Omental fat pad (tissue), 3 donors: ENCODE measurements at regions not wholly inside any gene's neighbourhood (a gene's known extent, or its start where the extent isn't known, plus 50 kb on each side); places are given as distances from the start of the nearest gene placed in this dataset.

Experiments used
- ATAC-seq: fragments of 150-250 bp; one replicate; pipeline ENCODE4 v1.9.1; 2016; ENCODE audit warnings: mild to moderate bottlenecking, moderate library complexity; ENCODE audit not compliant: low FRiP score
- DNase-seq: peaks from one replicate; pipeline ENCODE4 v3.0.0-alpha.2; 2019; ENCODE audit warnings: low spot score
- CTCF ChIP-seq, 3 donors: fragments of 450-650 bp; IDR thresholded peaks; one replicate each; pipeline ENCODE4 v1.5.1; 2016 to 2017; ENCODE audit warnings: antibody characterized with exemption in 3 of 3, mild to moderate bottlenecking in 3 of 3, moderate library complexity in 2 of 3

- no peak for TF ChIP-seq CTCF (IDR thresholded peaks at IDR 0.05)
- no peak for ATAC-seq
- DNase-seq: no peak
These were observed 123.5 kb downstream of the IRF8 start for GRCh38 chr16:86022381-86022960.

- DNase-seq (no peak), ATAC-seq (no peak)
- TF ChIP-seq CTCF (IDR thresholded peaks at IDR 0.05): no peak
These were observed 125.2 kb downstream of the IRF8 start for GRCh38 chr16:86024210-86024609.

GRCh38 chr16:86025706-86026105, 126.7 kb downstream of the IRF8 start:
- ATAC-seq: no peak
- DNase-seq: no peak
- TF ChIP-seq CTCF (IDR thresholded peaks at IDR 0.05): no peak

GRCh38 chr16:86026171-86026910, 127.4 kb downstream of the IRF8 start:
- ATAC-seq (no peak), DNase-seq (peak; percentile 14)
- no peak for TF ChIP-seq CTCF (IDR thresholded peaks at IDR 0.05)

GRCh38 chr16:86026916-86027315, 128.0 kb downstream of the IRF8 start:
- TF ChIP-seq CTCF (IDR thresholded peaks at IDR 0.05): no peak
- peak; percentile 4 for DNase-seq
- no peak for ATAC-seq

GRCh38 chr16:86027373-86028126, 128.6 kb downstream of the IRF8 start:
- ATAC-seq: no peak
- peak; percentile 5 for DNase-seq
- no peak for TF ChIP-seq CTCF (IDR thresholded peaks at IDR 0.05)
